Hematopoietic multipotent progenitor cell treated with erythropoietin and hydrocortisone succinate and interleukin-3 and kit ligand, for 15 days (in vitro differentiated cells): ENCODE measurements at regions not wholly inside any gene's neighbourhood (a gene's known extent, or its start where the extent isn't known, plus 50 kb on each side); places are given as distances from the start of the nearest gene placed in this dataset.

Source experiments
- DNase-seq: peaks from one replicate; pipeline ENCODE4 v3.0.0-alpha.2; 2015; ENCODE audit warnings: low spot score

DNA sequence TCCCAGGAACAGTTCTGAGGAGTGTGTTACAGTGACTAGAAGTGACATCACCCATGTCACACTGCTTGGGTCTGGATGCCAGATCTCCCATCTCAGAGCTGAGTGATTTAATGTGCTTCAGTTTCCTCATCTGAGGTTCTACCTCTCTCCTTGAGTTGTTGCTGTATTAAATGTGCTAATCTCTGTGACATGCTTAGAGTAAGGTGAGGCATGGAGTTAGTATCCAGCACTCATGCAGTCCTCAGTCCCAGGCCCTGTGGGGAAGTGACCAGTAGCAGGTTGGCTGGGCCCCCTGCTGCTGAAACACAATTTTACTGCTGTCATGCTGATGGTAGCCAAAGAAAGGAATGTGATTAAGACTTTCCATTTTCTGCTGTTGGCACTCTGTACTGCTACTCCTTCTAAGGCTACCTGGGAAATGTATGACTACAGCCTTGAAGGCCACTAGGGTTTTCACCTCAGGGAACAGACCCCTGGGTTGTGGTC is 639.6 kb downstream of the MID1IP1 start:
- DNase-seq = peak; percentile 51

DNA sequence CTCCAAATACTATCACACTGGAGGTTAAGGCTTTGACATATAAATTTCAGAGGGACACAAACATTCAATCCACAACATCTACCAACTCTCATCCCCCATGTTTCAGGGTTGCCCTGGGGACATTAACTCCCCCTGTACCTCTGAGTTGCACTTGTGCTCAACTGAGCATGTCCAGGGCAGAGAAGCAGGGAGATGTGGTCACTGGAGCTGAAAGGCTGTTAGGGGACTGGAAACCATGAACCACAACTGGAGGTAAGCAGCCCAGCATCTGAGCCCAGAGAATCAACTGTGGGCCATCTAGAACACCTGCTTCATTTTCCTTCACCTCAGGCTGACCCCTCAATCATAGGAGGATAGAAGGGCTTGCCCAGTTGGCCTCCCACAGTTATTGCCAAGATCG is 641.1 kb downstream of the MID1IP1 start:
- DNase-seq = no peak

DNA sequence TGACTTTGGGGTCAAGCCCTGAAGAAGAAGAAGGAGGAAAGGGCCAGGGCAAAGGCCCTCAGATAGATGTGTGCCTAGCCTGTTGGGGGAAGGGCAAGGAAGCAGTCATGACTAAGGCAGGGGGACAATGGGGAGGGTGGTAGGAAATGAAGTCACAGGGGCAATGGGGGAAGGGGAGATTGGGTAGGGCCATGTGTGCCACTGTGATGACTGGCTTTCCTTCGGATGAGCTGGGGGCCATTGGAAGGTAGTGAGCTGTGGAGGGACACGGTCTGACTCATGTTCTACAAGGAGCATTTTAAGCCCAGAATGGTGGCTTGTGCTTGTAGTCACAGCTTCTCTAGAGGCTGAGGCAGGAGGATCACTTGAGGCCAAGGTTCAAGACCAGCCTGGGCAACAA is 642.0 kb downstream of the MID1IP1 start:
- no peak for DNase-seq

DNA sequence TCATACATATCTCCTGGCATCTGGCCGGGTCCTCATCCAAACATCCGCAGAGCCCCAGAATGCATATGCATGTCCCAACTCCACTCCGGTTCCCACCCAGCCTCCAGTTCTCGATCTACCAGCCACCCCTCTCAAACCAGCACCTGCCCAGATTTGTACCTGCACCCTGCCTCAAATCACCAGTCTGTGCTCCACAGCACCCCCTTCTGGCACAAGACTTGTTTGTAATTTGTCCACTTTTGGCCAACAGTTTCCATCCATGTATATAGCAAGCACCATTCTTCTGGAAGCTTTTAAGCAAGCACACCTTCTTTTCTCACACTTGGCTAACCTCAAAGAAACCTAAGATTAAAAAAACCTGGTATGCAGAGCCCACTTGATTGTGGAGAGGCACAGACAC is 644.1 kb downstream of the MID1IP1 start:
- peak; percentile 47 for DNase-seq

DNA sequence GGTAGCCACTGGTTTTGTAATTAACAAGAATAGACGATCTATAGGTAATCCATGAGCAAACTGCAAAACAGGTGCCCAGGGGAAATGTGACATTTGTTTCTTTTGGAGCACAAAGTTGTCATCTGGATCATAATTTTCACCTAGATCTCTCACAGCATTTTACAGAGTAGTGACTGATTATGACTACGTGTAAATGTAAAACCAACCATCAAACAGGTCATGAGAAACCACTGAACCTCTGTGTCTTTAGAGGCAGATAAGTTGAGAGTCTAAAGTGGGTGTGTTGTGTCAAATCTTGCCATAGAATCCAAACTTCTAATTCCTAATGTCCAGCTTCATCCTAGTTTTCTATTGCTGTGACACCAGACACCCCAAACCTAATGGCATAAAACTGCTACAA is 648.1 kb downstream of the MID1IP1 start:
- no peak for DNase-seq

DNA sequence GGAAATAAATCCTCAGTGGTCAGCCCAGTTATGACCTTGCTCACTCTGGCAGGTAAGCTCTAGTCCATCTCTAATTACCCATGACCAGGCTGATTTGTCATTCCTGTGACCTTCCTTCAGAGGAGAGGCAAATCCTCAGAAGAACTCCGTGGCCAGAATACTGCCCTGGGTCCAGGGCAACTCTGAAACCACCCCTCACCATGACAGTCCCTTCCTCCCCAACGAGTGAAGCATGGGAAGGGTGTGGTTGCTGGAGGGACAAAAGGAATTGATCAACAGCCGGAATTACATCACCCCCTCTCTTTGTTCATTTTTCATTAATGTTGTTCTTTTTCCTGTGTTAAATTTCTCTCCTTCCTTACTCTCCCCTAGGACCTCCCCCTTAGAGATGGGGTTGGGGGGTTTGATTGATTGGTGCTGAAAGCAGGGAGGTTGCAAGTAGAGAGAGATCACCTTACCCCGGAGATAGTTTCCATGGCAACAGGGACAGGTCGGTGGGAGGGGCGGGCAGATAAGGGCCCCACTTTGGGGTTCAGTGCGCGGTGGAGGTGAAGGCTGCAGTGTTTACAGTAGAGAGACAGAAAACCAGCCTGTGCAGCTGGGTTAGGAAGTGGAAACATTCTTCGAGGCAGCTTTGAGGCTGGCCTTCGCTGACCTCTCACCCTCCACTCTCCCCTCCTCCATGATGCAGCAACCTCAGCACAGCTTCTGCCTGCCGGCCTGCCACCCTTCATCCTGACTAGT is 647.4 kb downstream of the BCOR start:
- peak; percentile 17 for DNase-seq

DNA sequence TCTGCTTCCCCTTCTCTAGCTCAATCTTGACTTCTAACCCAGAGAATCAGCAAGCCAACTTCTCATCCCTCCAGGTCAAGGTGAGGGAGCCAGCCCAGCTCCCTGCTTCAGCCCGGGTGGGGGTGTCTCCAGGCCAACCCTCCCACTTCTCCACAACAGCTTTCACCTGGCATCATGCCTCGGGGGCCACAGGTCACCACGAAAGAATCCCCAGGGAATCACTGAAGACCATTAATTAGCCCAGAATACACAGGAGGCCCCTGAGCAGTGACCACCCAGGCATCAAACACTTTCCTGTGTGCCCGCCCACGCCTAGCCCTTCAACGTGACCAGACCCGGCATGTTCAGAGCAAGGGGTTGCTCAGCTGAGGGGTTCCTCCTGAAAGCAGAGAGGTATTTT is 646.7 kb downstream of the BCOR start:
- DNase-seq = no peak

DNA sequence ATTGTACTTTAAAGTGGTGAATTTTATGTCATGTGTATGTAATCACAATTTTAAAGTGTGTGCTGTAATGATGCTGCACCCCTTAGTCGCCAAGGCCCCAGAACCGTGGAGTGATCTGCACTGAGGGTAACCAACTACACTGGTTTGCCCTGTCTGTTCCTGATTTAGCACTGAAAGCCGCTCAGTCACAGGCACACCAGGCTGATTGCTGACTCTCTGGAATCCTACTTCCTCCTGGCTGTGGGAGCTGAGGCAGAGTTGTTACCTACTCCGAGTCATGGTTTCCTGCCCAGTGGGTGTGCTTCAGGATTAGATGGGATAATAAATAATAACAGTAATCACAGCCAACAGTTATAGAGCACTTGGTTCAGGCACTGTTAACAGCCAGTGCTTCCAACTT is 645.4 kb downstream of the BCOR start:
- DNase-seq = no peak

DNA sequence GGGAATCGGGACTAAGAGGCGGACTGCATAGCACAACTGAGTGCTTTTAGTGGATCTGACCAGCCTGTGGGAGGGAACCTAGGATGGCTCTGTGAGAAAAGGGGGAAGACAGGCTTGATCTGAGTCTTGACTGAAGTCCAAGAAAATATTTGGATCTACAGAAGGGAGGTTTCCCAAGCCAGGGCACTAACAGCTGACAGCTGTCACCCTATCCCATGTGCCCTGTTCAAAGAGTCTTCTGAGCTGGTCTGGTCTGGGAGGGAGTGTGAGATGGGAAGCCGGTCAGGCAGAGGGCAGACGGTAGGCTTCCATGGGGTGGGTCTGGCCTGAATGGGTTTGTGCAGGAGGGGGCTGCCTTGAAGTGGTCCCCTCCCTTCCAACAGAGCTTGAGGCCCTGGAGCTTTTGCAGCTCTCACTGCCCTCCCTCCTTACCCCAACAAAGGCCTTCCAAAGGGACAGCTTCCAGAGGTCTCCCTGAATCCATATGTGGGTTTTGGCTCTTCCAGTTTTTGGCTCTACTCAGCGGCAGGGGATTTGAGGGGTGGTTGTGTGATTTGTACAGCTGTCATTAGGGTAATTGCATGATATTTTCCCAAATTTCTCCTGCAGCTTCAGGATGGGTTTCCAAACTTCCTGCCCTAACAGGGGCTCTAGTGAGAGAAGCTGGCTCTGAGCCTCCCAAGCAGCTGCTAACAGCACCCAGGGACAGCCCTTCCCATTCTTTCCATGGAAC is 643.7 kb downstream of the BCOR start:
- DNase-seq = no peak

DNA sequence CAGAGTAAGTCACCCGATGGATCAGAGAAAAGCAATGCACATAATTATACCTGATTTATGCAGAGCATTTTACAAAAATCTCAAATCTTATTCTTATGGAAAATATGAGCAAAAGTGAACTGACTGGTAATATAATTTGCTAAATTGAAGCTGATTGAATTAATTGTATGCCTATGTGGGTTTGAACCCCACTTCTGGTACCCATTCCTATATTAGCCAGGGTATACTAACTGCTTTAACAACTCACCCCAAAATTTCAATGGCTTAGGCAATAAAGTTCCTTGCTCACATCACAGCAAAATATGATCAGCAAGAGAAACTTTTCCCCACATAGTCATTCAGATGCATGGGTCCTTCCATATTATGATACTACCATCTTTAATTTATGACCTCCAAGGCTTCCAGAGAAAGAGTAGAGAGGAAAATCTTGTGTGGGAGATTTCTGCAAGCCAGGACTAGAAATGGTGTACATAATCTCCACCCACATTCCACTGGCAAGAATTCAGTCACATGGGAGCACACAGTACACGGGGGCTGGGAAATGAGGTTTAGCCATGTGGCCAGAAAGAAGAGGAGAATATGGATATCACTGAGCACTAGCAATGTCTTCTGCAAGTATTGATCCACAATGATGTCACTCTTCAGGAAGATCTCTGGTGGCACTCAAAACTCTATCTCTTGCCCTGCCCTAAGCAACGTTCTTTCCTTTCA is 640.7 kb downstream of the BCOR start:
- no peak for DNase-seq

DNA sequence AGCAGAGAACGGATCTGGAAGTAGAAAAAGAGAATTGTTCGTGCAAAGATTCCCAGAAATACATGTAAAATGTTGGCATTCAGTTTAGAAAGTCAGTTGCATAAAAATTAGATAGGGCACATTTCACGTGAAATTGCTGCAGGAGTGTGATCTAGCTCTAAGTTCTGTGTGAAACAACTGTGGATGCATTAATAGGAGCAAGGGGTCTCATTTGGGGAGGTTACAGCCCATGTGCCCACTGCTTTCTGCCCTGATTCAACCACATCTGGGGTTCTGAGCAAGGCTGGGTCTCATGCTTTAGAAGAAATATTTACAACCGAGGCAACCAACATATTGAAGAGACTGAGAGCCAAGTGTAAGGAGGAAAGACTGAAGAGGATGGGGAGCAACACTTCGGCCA is 639.0 kb downstream of the BCOR start:
- no peak for DNase-seq

DNA sequence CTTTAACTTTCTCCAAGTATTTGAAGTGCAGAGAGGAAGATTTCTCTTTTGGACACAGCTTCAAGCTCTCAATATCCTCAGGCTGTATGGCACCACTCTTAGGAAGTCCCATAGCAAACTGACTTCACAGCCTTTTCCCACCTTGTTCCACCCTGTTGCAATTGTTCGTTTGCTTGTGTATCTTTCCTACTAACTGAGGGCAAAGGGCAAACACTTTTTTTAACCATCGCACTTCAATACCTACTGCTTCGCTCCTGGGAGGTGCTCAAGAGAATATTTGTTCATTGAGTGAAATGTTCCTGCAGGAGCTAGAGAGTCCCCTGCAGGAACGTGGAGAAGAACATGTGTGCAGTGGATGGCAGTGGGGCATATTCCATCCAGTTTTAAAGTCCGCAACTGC is 638.6 kb downstream of the BCOR start:
- no peak for DNase-seq

DNA sequence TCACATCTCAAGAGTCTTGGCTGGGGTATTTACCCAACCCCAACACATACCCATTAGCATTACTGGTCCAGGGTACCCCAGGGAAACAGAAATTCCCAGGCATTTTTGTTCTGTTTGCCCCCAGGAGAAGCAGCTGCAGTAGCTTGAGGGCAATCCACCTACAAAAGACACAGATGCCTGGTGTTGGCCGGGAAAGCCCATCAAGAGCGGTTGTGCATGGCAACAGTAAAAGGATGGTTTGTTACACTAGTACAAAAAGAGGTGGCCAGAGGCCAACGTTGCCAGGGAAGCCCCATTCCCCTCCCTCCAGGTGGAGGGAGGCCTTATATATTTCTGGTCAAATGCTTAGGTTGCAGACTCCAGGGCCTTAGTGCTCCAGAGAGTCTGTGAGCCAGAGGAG is 637.8 kb downstream of the BCOR start:
- no peak for DNase-seq

DNA sequence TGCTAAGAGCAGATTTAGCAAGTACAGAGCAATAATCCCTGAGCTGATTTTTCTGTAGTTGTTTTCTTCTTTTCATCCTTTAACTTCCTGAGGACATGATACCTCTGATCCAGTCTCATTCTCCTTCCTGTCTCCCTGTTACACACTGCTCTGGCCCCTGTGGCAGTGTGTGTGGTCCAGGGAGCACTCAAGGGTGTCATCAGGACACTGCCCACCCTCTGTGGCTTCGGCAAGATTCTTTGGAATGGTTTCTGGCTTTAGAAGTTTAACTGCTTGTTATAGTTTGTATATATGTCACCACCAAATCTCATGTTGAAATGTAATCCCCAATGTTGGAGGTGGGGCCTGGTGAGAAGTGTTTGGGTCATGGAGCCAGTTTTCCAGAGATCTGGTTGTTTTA is 637.3 kb downstream of the BCOR start:
- DNase-seq = no peak

DNA sequence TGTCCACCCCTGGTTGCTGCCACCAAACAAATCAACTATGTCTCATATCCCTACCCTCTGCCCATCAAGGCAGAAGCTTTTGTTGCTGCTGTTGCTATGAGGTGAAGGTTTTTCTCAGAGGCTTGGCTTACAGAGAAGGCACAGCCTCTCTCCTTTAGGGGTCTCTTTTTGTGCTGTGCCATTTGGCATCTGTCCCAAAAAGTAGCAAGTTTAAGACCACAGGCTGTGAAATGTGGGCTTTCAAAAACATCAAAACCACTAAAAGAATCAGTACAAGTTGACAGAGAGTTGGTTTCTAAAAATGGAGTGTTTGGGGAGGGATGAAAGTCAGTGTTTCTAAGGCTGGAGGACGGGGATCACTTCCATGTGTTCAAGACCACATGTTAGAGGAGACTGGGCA is 634.9 kb downstream of the BCOR start:
- DNase-seq = no peak

DNA sequence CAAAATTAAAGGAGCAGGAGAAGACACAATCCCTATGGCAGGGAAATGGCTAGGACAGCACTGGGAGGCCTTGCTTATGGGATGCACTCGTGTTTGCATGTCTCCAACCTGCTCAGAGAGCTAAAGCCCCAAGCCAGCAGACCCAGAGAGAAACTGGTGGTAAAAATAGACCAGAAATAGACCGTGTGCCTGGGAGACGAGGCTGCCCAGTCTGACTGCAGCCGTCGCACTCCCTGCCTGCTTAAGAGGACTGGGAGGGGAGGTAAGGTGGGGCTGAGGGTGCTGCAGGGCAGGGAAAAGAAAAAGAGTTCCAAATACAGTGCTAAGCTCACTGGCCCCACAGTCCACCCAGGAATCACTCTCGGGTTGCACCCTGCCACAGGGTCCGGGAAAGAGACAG is 633.5 kb downstream of the BCOR start:
- DNase-seq = no peak

DNA sequence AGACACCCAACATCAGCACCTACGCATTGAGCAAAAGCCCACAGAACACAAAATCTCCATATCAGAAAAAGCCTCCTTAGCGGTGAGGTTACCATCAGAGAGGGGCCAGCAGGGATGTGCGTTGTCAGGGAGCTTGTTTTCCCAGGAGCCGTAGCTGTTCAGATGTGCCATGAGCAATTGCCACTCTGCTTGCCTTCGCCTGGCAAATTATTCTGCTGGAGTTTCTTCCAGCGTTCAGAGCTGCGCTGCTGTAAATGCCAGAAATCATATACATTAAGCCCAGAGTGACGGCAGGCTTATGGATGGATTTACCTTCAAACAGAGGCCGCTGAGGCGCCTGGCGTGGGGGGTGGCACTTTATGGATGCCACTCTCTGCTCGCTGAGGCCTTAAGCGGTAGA is 632.3 kb downstream of the BCOR start:
- no peak for DNase-seq

DNA sequence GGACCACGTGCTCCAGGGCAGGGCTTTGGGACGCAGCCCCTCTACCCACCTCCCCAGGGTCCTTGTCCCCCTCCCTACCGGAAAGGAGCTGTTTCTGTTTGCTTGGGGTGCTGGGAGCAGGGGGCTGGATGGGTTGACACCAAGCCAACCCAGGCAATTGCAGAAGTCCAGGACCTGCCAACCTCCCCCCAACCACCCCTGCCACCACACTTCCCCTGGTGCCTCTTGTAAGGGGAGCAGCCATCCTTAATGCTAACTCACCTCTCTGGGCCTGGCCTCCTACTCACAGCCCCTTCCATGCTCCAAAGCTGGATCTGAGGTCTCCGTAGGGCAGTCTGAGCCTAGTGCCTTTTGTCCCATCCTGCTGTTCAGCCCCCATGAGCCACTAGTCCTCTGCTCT is 631.9 kb downstream of the BCOR start:
- no peak for DNase-seq

DNA sequence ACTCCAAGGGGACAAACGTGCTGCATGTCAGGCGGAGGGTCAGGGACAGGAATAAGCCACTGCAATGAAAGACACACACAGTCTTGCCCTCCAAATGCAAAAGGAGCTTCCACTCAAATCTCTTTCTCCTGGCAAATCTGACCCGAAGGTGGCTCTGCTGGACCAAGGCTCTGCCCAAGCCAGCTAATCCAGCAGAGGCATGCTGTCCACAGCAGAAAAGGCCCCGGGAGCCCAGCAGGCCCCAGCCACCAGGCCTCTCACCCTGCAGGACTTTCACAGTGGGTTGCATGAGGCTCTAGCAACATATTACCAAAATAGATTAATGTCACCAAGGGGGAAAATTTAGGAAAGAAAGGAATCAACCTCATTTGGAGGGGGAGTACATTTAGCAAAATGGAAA is 628.6 kb downstream of the BCOR start:
- no peak for DNase-seq

DNA sequence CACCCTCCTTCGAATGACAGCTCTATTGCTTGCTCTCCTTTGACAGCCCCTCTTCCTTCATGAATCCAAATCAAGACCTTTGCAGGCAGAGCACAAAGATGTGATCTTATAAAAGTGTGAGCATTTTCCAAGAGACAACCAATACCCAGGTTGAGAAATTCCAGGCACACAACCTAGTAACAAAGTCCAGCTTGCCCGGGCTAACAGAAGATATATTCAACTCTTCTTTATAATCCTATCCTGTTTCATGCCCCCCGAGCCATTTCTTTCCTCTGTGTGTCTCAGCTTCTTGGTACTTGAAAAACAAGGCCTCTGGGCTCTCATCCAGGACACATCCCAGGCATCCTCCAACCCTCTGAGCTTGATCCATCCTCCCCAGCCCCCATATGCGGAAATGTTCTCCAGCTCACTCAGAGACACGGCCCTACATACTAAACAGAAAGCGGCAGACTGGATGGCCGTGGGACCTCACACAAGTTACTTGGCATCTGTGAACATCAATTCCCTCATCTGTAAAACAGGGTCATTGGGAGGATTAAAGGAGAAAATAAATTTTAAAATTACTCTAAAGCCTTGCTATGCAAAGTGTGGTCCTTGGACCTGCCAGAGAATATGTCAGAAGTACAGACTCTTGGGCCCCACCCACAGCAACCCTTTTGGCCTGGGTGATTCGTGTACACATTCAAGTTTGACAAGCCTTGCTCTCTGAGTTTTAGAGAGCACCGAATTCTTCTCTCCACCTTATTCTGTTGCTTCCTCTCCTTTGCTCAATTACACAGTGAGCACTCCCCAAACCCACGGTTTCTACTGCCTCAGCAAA is 627.0 kb downstream of the BCOR start:
- DNase-seq = no peak

DNA sequence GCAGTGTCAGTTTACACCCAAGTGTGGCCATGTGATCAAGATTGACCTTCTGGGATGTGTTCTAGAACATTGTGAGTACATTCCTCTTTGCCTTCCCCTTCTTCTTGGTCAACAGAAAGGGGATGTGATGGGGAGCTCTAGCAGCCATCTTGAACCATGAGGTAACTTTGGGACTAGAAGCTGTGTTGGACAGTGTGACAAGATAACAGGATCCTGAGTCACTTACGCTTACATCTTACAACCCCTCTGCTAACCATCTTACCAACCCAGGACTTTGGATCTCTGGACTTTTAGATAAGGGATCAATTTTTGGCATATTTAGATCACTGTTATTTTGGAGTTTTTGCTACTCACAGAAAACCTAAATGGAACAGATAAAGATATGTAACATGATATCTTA is 625.6 kb downstream of the BCOR start:
- peak; percentile 53 for DNase-seq

DNA sequence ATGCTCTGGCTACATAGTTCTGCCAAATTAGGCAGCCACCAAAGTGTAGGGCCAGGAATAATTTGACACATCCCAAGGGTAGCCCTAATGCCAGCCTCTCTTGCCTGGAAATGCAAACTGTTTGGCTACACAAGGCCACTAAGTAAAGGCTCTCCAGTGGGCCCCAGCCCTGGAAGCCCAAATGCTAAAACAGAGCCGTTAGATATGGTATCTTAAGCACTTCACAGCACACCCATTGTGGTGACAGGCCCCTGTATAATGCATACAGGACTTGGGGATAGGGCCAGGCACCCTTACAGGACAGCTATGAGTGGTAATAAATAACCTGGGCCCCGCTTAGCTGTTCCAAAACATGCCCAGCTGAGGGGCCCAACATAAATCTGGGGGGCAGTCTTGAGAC is 623.9 kb downstream of the BCOR start:
- no peak for DNase-seq
